ENCODE measurements at regions not wholly inside any gene's neighbourhood (a gene's known extent, or its start where the extent isn't known, plus 50 kb on each side); places are given as distances from the start of the nearest gene placed in this dataset.
"Not testable (repeated sequence)": the region's sequence is repeated elsewhere in the genome, so short reads cannot be mapped to it uniquely, and the experiment has no call there.

GRCh38 chr17:70562137-70562536 is 392.8 kb downstream of the KCNJ2 start:
- no peak for DNase-seq (ENCODE audit: extremely low spot score)
- Histone ChIP-seq H3K27ac (ENCODE audit: low read depth) (no peak overlapping the region), H3K4me3 (ENCODE audit: low read depth, low read length) (no peak overlapping the region), H3K36me3 (ENCODE audit: insufficient read depth) (no peaks in the 10 kb centered on the region), H3K4me1 (ENCODE audit: insufficient read depth) (no peaks in the 10 kb centered on the region)
- 94% methylated on average over 1 of the region's 1 CpG for WGBS

GRCh38 chr17:70563281-70563820 is 394.0 kb downstream of the KCNJ2 start:
- H3K27ac ChIP-seq (ENCODE audit: low read depth) = no peak overlapping the region
- no peaks in the 10 kb centered on the region for H3K36me3 ChIP-seq (ENCODE audit: insufficient read depth)
- WGBS = 33% methylated on average over 2 of the region's 2 CpGs
- H3K4me1 ChIP-seq (ENCODE audit: insufficient read depth) = no peaks in the 10 kb centered on the region
- no peak overlapping the region for H3K4me3 ChIP-seq (ENCODE audit: low read depth, low read length)
- DNase-seq (ENCODE audit: extremely low spot score) = no peak

- DNase-seq (ENCODE audit: extremely low spot score) = no peak
- Histone ChIP-seq H3K4me1 (ENCODE audit: insufficient read depth) (no peaks in the 10 kb centered on the region), H3K4me3 (ENCODE audit: low read depth, low read length) (no peak overlapping the region), H3K36me3 (ENCODE audit: insufficient read depth) (no peaks in the 10 kb centered on the region), H3K27ac (ENCODE audit: low read depth) (no peak overlapping the region)
- WGBS = 70% methylated on average over 2 of the region's 2 CpGs
Observed at GRCh38 chr17:70564006-70564620, 394.8 kb downstream of the KCNJ2 start.

GRCh38 chr17:70569128-70569527 is 399.8 kb downstream of the KCNJ2 start:
- no peaks in the 10 kb centered on the region for H3K36me3 ChIP-seq (ENCODE audit: insufficient read depth)
- WGBS = 67% methylated on average over 1 of the region's 1 CpG
- no peaks in the 10 kb centered on the region for H3K4me1 ChIP-seq (ENCODE audit: insufficient read depth)
- no peak for DNase-seq (ENCODE audit: extremely low spot score)
- H3K4me3 ChIP-seq (ENCODE audit: low read depth, low read length) = no peak overlapping the region
- H3K27ac ChIP-seq (ENCODE audit: low read depth) = no peak overlapping the region

GRCh38 chr17:70577456-70577855 is 408.1 kb downstream of the KCNJ2 start:
- no peaks in the 10 kb centered on the region for H3K4me1 ChIP-seq (ENCODE audit: insufficient read depth)
- H3K36me3 ChIP-seq (ENCODE audit: insufficient read depth) = no peaks in the 10 kb centered on the region
- WGBS = 92% methylated on average over 20 of the region's 20 CpGs
- no peak for DNase-seq (ENCODE audit: extremely low spot score)
- H3K27ac ChIP-seq (ENCODE audit: low read depth) = no peak overlapping the region
- H3K4me3 ChIP-seq (ENCODE audit: low read depth, low read length) = no peak overlapping the region

GRCh38 chr17:70581459-70581858 is 412.1 kb downstream of the KCNJ2 start:
- no peak for DNase-seq (ENCODE audit: extremely low spot score)
- Histone ChIP-seq H3K27ac (ENCODE audit: low read depth) (no peak overlapping the region), H3K4me1 (ENCODE audit: insufficient read depth) (no peaks in the 10 kb centered on the region), H3K36me3 (ENCODE audit: insufficient read depth) (no peaks in the 10 kb centered on the region), H3K4me3 (ENCODE audit: low read depth, low read length) (no peak overlapping the region)
- 76% methylated on average over 3 of the region's 3 CpGs for WGBS

GRCh38 chr17:70582777-70583176 is 413.4 kb downstream of the KCNJ2 start:
- Histone ChIP-seq H3K4me1 (ENCODE audit: insufficient read depth) (no peaks in the 10 kb centered on the region), H3K4me3 (ENCODE audit: low read depth, low read length) (no peak overlapping the region), H3K27ac (ENCODE audit: low read depth) (no peak overlapping the region), H3K36me3 (ENCODE audit: insufficient read depth) (no peaks in the 10 kb centered on the region)
- no peak for DNase-seq (ENCODE audit: extremely low spot score)
- 47% methylated on average over 1 of the region's 1 CpG for WGBS

- Histone ChIP-seq H3K27ac (ENCODE audit: low read depth) (no peak overlapping the region), H3K4me1 (ENCODE audit: insufficient read depth) (no peaks in the 10 kb centered on the region), H3K4me3 (ENCODE audit: low read depth, low read length) (no peak overlapping the region), H3K36me3 (ENCODE audit: insufficient read depth) (no peaks in the 10 kb centered on the region)
- 83% methylated on average over 4 of the region's 4 CpGs for WGBS
- no peak for DNase-seq (ENCODE audit: extremely low spot score)
Observed at GRCh38 chr17:70584255-70584654, 414.9 kb downstream of the KCNJ2 start.

GRCh38 chr17:70588003-70588402 is 418.7 kb downstream of the KCNJ2 start:
- no peak for DNase-seq (ENCODE audit: extremely low spot score)

GRCh38 chr17:70597774-70598173 is 428.4 kb downstream of the KCNJ2 start:
- H3K27ac ChIP-seq (ENCODE audit: low read depth) = no peak overlapping the region
- no peak for DNase-seq (ENCODE audit: extremely low spot score)
- no peak overlapping the region for H3K4me3 ChIP-seq (ENCODE audit: low read depth, low read length)
- no peaks in the 10 kb centered on the region for H3K36me3 ChIP-seq (ENCODE audit: insufficient read depth)
- H3K4me1 ChIP-seq (ENCODE audit: insufficient read depth) = no peaks in the 10 kb centered on the region

More at GRCh38 chr17:70588003-70588402, 418.7 kb downstream of the KCNJ2 start:
- Histone ChIP-seq H3K36me3 (ENCODE audit: insufficient read depth) (no peaks in the 10 kb centered on the region), H3K4me3 (ENCODE audit: low read depth, low read length) (no peak overlapping the region), H3K27ac (ENCODE audit: low read depth) (no peak overlapping the region), H3K4me1 (ENCODE audit: insufficient read depth) (no peaks in the 10 kb centered on the region)
- 89% methylated on average over 2 of the region's 2 CpGs for WGBS

- H3K4me3 ChIP-seq (ENCODE audit: low read depth, low read length) = no peak overlapping the region
- no peak for DNase-seq (ENCODE audit: extremely low spot score)
Observed at GRCh38 chr17:70599198-70599597, 429.9 kb downstream of the KCNJ2 start.

GRCh38 chr17:70599945-70600344 is 430.6 kb downstream of the KCNJ2 start:
- H3K27ac ChIP-seq (ENCODE audit: low read depth); H3K36me3 ChIP-seq (ENCODE audit: insufficient read depth); H3K4me1 ChIP-seq (ENCODE audit: insufficient read depth); DNase-seq (ENCODE audit: extremely low spot score); H3K4me3 ChIP-seq (ENCODE audit: low read depth, low read length): not testable (repeated sequence)
- WGBS = 98% methylated on average over 3 of the region's 3 CpGs

More at GRCh38 chr17:70599198-70599597, 429.9 kb downstream of the KCNJ2 start:
- Histone ChIP-seq H3K4me1 (ENCODE audit: insufficient read depth) (no peaks in the 10 kb centered on the region), H3K27ac (ENCODE audit: low read depth) (no peak overlapping the region), H3K36me3 (ENCODE audit: insufficient read depth) (no peaks in the 10 kb centered on the region)

- no peak for DNase-seq (ENCODE audit: extremely low spot score)
- Histone ChIP-seq H3K4me1 (ENCODE audit: insufficient read depth) (no peaks in the 10 kb centered on the region), H3K4me3 (ENCODE audit: low read depth, low read length) (no peak overlapping the region), H3K27ac (ENCODE audit: low read depth) (no peak overlapping the region), H3K36me3 (ENCODE audit: insufficient read depth) (no peaks in the 10 kb centered on the region)
- WGBS = 92% methylated on average over 4 of the region's 4 CpGs
Observed at GRCh38 chr17:70603226-70603625, 433.9 kb downstream of the KCNJ2 start.

- no peak for DNase-seq (ENCODE audit: extremely low spot score)
- H3K27ac ChIP-seq (ENCODE audit: low read depth) = no peak overlapping the region
- no peaks in the 10 kb centered on the region for H3K4me1 ChIP-seq (ENCODE audit: insufficient read depth)
- no peaks in the 10 kb centered on the region for H3K36me3 ChIP-seq (ENCODE audit: insufficient read depth)
- H3K4me3 ChIP-seq (ENCODE audit: low read depth, low read length) = no peak overlapping the region
- WGBS = 54% methylated on average over 1 of the region's 1 CpG
Observed at GRCh38 chr17:70604854-70605253, 435.5 kb downstream of the KCNJ2 start.

GRCh38 chr17:70606086-70606485 is 436.8 kb downstream of the KCNJ2 start:
- WGBS = 74% methylated on average over 2 of the region's 2 CpGs
- no peak for DNase-seq (ENCODE audit: extremely low spot score)
- no peaks in the 10 kb centered on the region for H3K4me1 ChIP-seq (ENCODE audit: insufficient read depth)
- no peak overlapping the region for H3K4me3 ChIP-seq (ENCODE audit: low read depth, low read length)
- H3K36me3 ChIP-seq (ENCODE audit: insufficient read depth) = no peaks in the 10 kb centered on the region
- H3K27ac ChIP-seq (ENCODE audit: low read depth) = no peak overlapping the region

Data from urinary bladder (tissue), 3 donors.